Activated T-helper 1 cell treated with anti-CD3 and anti-CD28 coated beads, Interleukin-12 subunit alpha, Interleukin-12 subunit beta, Interleukin-2, Interleukin-4 antibody, amounts not matched to agents 30 ng/mL and 10 ng/mL and 1 ng/mL, durations not matched to agents 14 hours and 24 hours and 36 hours (primary cell): ENCODE measurements at regions not wholly inside any gene's neighbourhood (a gene's known extent, or its start where the extent isn't known, plus 50 kb on each side); places are given as distances from the start of the nearest gene placed in this dataset.
"Not testable (repeated sequence)": the region's sequence is repeated elsewhere in the genome, so short reads cannot be mapped to it uniquely, and the experiment has no call there.

ENCODE experiments used
- DNase-seq: peaks from one replicate; pipeline ENCODE4 v3.0.0; 2021; ENCODE audit warnings: low spot score
- H3K27ac Mint-ChIP-seq: one replicate; pipeline ENCODE4 v1.8.0; 2021; ENCODE audit warnings: mild to moderate bottlenecking, mixed read lengths
- H3K27me3 Mint-ChIP-seq: one replicate; pipeline ENCODE4 v1.8.0; 2022; ENCODE audit warnings: mild to moderate bottlenecking, moderate library complexity, mixed read lengths; ENCODE audit not compliant: insufficient read depth
- H3K36me3 Mint-ChIP-seq: one replicate; pipeline ENCODE4 v1.8.0; 2021; ENCODE audit warnings: low read depth, mixed read lengths
- H3K4me1 Mint-ChIP-seq: one replicate; pipeline ENCODE4 v1.8.0; 2021; ENCODE audit warnings: low read depth, mixed read lengths
- H3K4me3 Mint-ChIP-seq: one replicate; pipeline ENCODE4 v1.8.0; 2021; ENCODE audit warnings: mild to moderate bottlenecking, moderate library complexity, mixed read lengths
- H3K9me3 Mint-ChIP-seq: one replicate; pipeline ENCODE4 v1.8.0; 2021; ENCODE audit warnings: mixed read lengths
- intact Hi-C: fragments of 100-400 bp; cut with micrococcal nuclease; formaldehyde crosslinking; loops from one replicate; pipeline ENCODE4 v1.15.1; 2024

GRCh38 chr6:117761610-117762009 is 86.3 kb downstream of the NUS1 start:
- intact Hi-C loops = no loop called here
- H3K36me3 Mint-ChIP-seq = no peaks in the 10 kb centered on the region
- no peak overlapping the region for H3K27ac Mint-ChIP-seq
- no peaks in the 10 kb centered on the region for H3K27me3 Mint-ChIP-seq
- peaks cover 6% of the 10 kb centered on the region for H3K9me3 Mint-ChIP-seq
- H3K4me1 Mint-ChIP-seq = no peaks in the 10 kb centered on the region
- DNase-seq = no peak
- H3K4me3 Mint-ChIP-seq = no peak overlapping the region

DNA sequence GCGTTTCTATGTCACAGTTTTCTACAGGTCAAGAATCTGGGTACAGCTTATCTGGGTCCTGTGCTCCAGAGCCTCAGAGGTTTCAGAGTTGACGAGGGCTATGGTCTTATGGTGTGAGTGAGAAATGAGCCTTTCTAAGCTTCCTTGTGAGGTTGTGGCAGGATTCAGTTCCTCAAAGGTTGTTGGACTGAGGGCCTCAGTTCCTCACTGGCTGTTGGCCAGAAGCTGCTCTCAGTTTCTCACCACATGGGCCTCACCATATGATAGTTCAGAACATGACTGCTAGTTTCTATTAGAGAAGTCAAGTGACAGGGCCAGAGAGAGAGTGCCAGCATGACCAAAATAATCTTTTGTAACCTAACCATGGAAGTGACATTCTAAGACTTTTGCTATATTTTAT is 96.1 kb downstream of the NUS1 start:
- Mint-ChIP-seq H3K4me1 (no peaks in the 10 kb centered on the region), H3K36me3 (no peaks in the 10 kb centered on the region), H3K27me3 (peaks cover 2% of the 10 kb centered on the region), H3K27ac (no peak overlapping the region), H3K4me3 (no peak overlapping the region), H3K9me3 (no peaks in the 10 kb centered on the region)
- intact Hi-C loops = no loop called here
- no peak for DNase-seq

DNA sequence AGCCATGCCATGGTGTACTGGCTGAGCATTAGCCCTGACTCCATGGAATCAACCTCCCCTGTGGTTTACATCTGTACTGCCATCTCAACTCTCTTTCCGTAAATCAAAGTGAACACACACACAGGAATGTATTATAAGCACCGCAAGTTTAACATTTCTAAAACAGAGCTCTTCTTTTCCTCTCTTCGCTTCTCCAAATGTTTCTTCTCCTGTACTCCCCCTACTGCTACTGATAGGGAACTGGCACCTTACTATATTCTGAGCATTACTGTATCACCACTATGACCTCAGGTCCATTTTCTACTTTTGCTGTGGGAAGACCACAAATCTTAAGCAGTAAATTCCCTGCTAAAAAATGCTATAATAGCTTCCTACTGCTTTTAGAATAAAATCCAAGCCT is 101.2 kb downstream of the NUS1 start:
- Mint-ChIP-seq H3K4me1 (no peaks in the 10 kb centered on the region), H3K4me3 (no peak overlapping the region), H3K27me3 (peaks cover 2% of the 10 kb centered on the region), H3K27ac (no peak overlapping the region), H3K36me3 (no peaks in the 10 kb centered on the region), H3K9me3 (no peaks in the 10 kb centered on the region)
- intact Hi-C loops = no loop called here
- no peak for DNase-seq

GRCh38 chr6:117781550-117781949 is 106.3 kb downstream of the NUS1 start:
- Mint-ChIP-seq H3K9me3 (no peaks in the 10 kb centered on the region), H3K36me3 (no peaks in the 10 kb centered on the region), H3K4me3 (no peak overlapping the region), H3K4me1 (no peaks in the 10 kb centered on the region), H3K27ac (no peak overlapping the region), H3K27me3 (peaks cover 1% of the 10 kb centered on the region)
- intact Hi-C loops = no loop called here
- DNase-seq = no peak

GRCh38 chr6:117783279-117783678 is 108.0 kb downstream of the NUS1 start:
- H3K36me3 Mint-ChIP-seq = no peaks in the 10 kb centered on the region
- DNase-seq = no peak
- H3K4me3 Mint-ChIP-seq = no peak overlapping the region
- peaks cover 1% of the 10 kb centered on the region for H3K27me3 Mint-ChIP-seq
- no peaks in the 10 kb centered on the region for H3K4me1 Mint-ChIP-seq
- no peak overlapping the region for H3K27ac Mint-ChIP-seq
- no peaks in the 10 kb centered on the region for H3K9me3 Mint-ChIP-seq
- intact Hi-C loops = no loop called here

DNA sequence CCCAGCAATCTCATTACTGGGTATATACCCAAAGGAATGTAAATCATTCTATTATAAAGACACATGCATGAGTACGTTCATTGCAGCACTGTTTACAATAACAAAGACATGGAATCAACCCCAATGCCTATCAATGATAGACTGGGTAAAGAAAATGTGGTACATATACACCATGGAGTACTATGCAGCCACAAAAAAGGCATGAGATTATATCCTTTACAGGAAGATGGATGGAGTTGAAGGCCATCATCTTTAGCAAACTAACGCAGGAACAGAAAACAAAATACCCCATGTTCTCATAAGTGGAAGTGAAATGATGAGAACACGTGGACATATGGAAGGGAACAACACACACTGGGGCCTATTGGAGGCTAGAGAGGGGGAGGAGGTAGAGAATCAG is 115.7 kb downstream of the NUS1 start:
- no peak for DNase-seq
- Mint-ChIP-seq H3K4me3 (no peak overlapping the region), H3K9me3 (no peaks in the 10 kb centered on the region), H3K27me3 (no peaks in the 10 kb centered on the region), H3K4me1 (no peaks in the 10 kb centered on the region), H3K27ac (no peak overlapping the region), H3K36me3 (no peaks in the 10 kb centered on the region)
- intact Hi-C loops = no loop called here

- Mint-ChIP-seq H3K9me3 (no peaks in the 10 kb centered on the region), H3K4me3 (no peak overlapping the region), H3K36me3 (no peaks in the 10 kb centered on the region), H3K4me1 (no peaks in the 10 kb centered on the region), H3K27me3 (no peaks in the 10 kb centered on the region), H3K27ac (no peak overlapping the region)
- DNase-seq = no peak
- intact Hi-C loops = no loop called here
Observed at GRCh38 chr6:117795234-117795633, 111.8 kb upstream of the SLC35F1 start.

DNA sequence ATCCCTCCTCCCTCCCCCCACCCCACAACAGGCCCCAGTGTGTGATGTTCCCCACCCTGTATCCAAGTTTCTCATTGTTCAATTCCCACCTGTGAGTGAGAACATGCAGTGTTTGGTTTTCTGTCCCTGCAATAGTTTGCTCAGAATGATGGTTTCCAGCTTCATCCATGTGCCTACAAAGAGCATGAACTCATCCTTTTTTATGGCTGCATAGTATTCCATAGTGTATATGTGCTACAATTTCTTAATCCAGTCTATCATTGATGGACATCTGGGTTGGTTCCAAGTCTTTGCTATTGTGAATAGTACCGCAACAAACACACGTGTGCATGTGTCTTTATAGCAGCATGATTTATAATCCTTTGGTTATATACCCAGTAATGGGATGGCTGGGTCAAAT is 108.2 kb upstream of the SLC35F1 start:
- H3K27me3 Mint-ChIP-seq, H3K9me3 Mint-ChIP-seq, H3K4me3 Mint-ChIP-seq, H3K4me1 Mint-ChIP-seq, DNase-seq, intact Hi-C loops, H3K36me3 Mint-ChIP-seq, H3K27ac Mint-ChIP-seq: not testable (repeated sequence)

- Mint-ChIP-seq H3K27me3 (no peaks in the 10 kb centered on the region), H3K27ac (no peak overlapping the region), H3K36me3 (no peaks in the 10 kb centered on the region), H3K9me3 (no peaks in the 10 kb centered on the region), H3K4me1 (no peaks in the 10 kb centered on the region), H3K4me3 (no peak overlapping the region)
- intact Hi-C loops = no loop called here
- DNase-seq = no peak
Observed at GRCh38 chr6:117810269-117810668, 96.8 kb upstream of the SLC35F1 start.

DNA sequence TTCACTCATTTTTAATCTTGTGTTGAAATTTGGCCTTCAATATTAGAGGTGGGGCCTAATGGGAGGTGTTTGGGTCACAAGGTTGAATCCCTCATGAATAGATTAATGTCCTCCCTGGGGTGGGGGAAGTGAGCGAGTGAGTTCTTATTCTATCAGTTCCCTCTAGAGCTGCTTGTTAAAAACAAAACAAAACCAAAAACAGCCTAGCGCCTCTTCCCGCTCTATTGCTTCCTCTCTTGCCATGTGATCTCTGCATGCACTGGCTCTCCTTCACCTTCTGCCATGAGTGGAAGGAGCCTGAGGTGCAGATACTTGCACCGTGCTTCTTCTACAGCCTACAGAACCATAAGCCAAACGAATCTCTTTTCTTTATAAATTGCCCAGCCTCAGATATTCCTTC is 89.6 kb upstream of the SLC35F1 start:
- Mint-ChIP-seq H3K4me3 (no peak overlapping the region), H3K4me1 (no peaks in the 10 kb centered on the region), H3K9me3 (peaks cover 10% of the 10 kb centered on the region), H3K36me3 (no peaks in the 10 kb centered on the region), H3K27ac (no peak overlapping the region), H3K27me3 (no peaks in the 10 kb centered on the region)
- intact Hi-C loops = no loop called here
- no peak for DNase-seq

GRCh38 chr6:117817992-117818391 is 89.1 kb upstream of the SLC35F1 start:
- H3K4me1 Mint-ChIP-seq = no peaks in the 10 kb centered on the region
- no peaks in the 10 kb centered on the region for H3K36me3 Mint-ChIP-seq
- DNase-seq = no peak
- H3K4me3 Mint-ChIP-seq = no peak overlapping the region
- intact Hi-C loops = no loop called here
- no peak overlapping the region for H3K27ac Mint-ChIP-seq
- H3K27me3 Mint-ChIP-seq = no peaks in the 10 kb centered on the region
- peaks cover 10% of the 10 kb centered on the region for H3K9me3 Mint-ChIP-seq

DNA sequence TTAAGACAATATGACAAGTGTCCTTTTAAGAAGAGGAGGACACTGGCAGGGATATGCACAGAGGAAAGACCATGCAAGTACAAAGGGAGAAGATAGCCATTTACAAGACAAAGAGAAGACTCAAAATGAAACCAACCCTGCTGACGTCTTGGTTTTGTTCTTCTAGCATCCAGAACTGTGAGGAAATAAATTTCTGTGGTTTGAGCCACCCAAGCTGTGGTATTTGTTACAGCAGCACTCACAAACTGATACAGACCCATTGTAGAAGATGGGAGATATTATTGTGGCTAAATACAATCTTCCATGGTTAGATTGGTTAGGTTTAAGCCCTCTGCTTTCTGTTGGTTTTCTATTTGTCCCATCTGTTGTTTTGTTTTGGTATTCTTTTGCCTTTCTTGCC is 88.6 kb upstream of the SLC35F1 start:
- no peaks in the 10 kb centered on the region for H3K36me3 Mint-ChIP-seq
- H3K9me3 Mint-ChIP-seq = peaks cover 10% of the 10 kb centered on the region
- H3K27ac Mint-ChIP-seq = no peak overlapping the region
- intact Hi-C loops = no loop called here
- no peak overlapping the region for H3K4me3 Mint-ChIP-seq
- H3K4me1 Mint-ChIP-seq = no peaks in the 10 kb centered on the region
- H3K27me3 Mint-ChIP-seq = no peaks in the 10 kb centered on the region
- DNase-seq = no peak

- Mint-ChIP-seq H3K9me3 (no peaks in the 10 kb centered on the region), H3K4me3 (no peak overlapping the region), H3K27me3 (peaks cover 3% of the 10 kb centered on the region), H3K36me3 (no peaks in the 10 kb centered on the region), H3K27ac (no peak overlapping the region), H3K4me1 (no peaks in the 10 kb centered on the region)
- DNase-seq = no peak
- intact Hi-C loops = loop anchor here (10.0 kb wide), 1 partner anchor 485 kb away; no protein-coding TSS in a partner anchor
Observed at GRCh38 chr6:117829594-117830319, 77.3 kb upstream of the SLC35F1 start.

DNA sequence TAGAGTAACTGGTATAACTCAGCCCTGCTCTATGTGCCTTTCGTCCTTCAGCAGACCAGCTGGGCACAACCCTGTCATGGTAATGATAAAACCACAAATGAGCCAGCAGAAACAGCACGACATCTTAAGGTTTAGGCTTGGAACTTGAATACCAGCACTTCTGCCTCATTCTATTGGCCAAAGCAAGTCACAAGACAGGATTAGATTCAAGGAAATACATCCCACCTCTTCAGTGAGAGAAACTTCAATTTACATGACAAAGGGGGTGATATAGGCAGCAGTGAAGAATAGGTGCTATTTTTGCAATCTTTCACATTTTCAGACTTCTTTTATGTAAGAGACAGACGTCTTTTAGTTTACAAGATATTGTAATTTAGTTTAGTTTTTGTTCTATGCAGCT is 69.8 kb upstream of the SLC35F1 start:
- intact Hi-C loops = loop anchor here (10.0 kb wide), 1 partner anchor 492 kb away; no protein-coding TSS in a partner anchor

More for the DNA sequence above, 69.8 kb upstream of the SLC35F1 start:
- DNase-seq = no peak
- H3K9me3 Mint-ChIP-seq = no peaks in the 10 kb centered on the region
- H3K27me3 Mint-ChIP-seq = peaks cover 5% of the 10 kb centered on the region
- no peaks in the 10 kb centered on the region for H3K4me1 Mint-ChIP-seq
- no peaks in the 10 kb centered on the region for H3K36me3 Mint-ChIP-seq
- H3K27ac Mint-ChIP-seq = no peak overlapping the region
- H3K4me3 Mint-ChIP-seq = no peak overlapping the region
